OCI-M1 (cell line): ENCODE measurements at regions not wholly inside any gene's neighbourhood (a gene's known extent, or its start where the extent isn't known, plus 50 kb on each side); places are given as distances from the start of the nearest gene placed in this dataset.

Experiments used
- DNase-seq: peaks from one replicate; lab custom pipeline; 2025; lab: John Stamatoyannopoulos, UW

GRCh38 chr12:18207266-18207665, 54.1 kb upstream of the PIK3C2G start:
- no peak for DNase-seq

- no peak for DNase-seq
These were observed 55.1 kb upstream of the PIK3C2G start for GRCh38 chr12:18206198-18206597.

GRCh38 chr12:18204053-18204452, 57.3 kb upstream of the PIK3C2G start:
- no peak for DNase-seq

- no peak for DNase-seq
These were observed 69.2 kb upstream of the PIK3C2G start for GRCh38 chr12:18192119-18192518.

- peak; percentile 50 for DNase-seq
These were observed 78.2 kb upstream of the PIK3C2G start for GRCh38 chr12:18183141-18183540.

GRCh38 chr12:18171571-18171970, 81.6 kb upstream of the RERGL start:
- DNase-seq, result no peak

- no peak for DNase-seq
These were observed 78.0 kb upstream of the RERGL start for GRCh38 chr12:18168016-18168415.

GRCh38 chr12:18165889-18166288, 75.9 kb upstream of the RERGL start:
- no peak for DNase-seq

GRCh38 chr12:18165422-18165871, 75.5 kb upstream of the RERGL start:
- DNase-seq, result peak; percentile 74

GRCh38 chr12:18160901-18161300, 70.9 kb upstream of the RERGL start:
- no peak for DNase-seq

- peak; percentile 59 for DNase-seq
These were observed 69.0 kb upstream of the RERGL start for GRCh38 chr12:18158774-18159557.

- DNase-seq, result no peak
These were observed 63.8 kb upstream of the RERGL start for GRCh38 chr12:18153826-18154225.

- DNase-seq, result peak; percentile 30
These were observed 61.0 kb upstream of the RERGL start for GRCh38 chr12:18151036-18151435.

GRCh38 chr12:18148961-18149360, 59.0 kb upstream of the RERGL start:
- no peak for DNase-seq

- DNase-seq, result peak; percentile 68
These were observed 56.4 kb upstream of the RERGL start for GRCh38 chr12:18146363-18146762.

GRCh38 chr12:18145924-18146323, 55.9 kb upstream of the RERGL start:
- DNase-seq, result peak; percentile 37

GRCh38 chr12:18141048-18141982, 51.3 kb upstream of the RERGL start:
- DNase-seq, result no peak

GRCh38 chr12:18139989-18140596, 50.1 kb upstream of the RERGL start:
- DNase-seq, result peak; percentile 81
